ENCODE measurements at regions not wholly inside any gene's neighbourhood (a gene's known extent, or its start where the extent isn't known, plus 50 kb on each side); places are given as distances from the start of the nearest gene placed in this dataset.

GRCh38 chr13:80584785-80585184 lies 243.9 kb upstream of the SPRY2 start:
- Histone ChIP-seq H2BK15ac (ENCODE audit: low read depth, low read length) (no peak overlapping the region), H2BK120ac (ENCODE audit: low read depth, low read length) (no peak overlapping the region), H3K36me3 (ENCODE audit: control insufficient read depth, insufficient read depth, low read length) (no peaks in the 10 kb centered on the region), H2BK20ac (ENCODE audit: low read depth, low read length) (no peak overlapping the region), H3K56ac (ENCODE audit: extremely low read depth, insufficient read depth, low read length) (no peak overlapping the region), H3K4ac (ENCODE audit: low read depth, low read length) (no peak overlapping the region), H4K8ac (ENCODE audit: low read depth in 2 of 2, low read length in 2 of 2) (no peak overlapping the region), H2AK5ac (ENCODE audit: low read depth, low read length) (no peak overlapping the region), H4K5ac (ENCODE audit: low read depth, low read length) (no peak overlapping the region), H3K9me3 (ENCODE audit: control insufficient read depth, insufficient read depth, low read length) (no peaks in the 10 kb centered on the region), H3K27me3 (ENCODE audit: control insufficient read depth, insufficient read depth, low read length) (no peaks in the 10 kb centered on the region), H3K18ac (ENCODE audit: low read depth, low read length) (no peak overlapping the region), H3K14ac (replicated peaks; ENCODE audit: low read depth, low read length) (no peak overlapping the region), H3K23ac (ENCODE audit: low read depth, low read length) (no peak overlapping the region), H2AFZ (replicated peaks; ENCODE audit: low read length, poor library complexity) (no peak overlapping the region), H2BK5ac (ENCODE audit: low read depth, low read length, poor library complexity, severe bottlenecking) (no peak overlapping the region), H3K9ac (ENCODE audit: low read depth, low read length) (no peak overlapping the region), H3K27ac (ENCODE audit: insufficient read depth, low read length) (no peak overlapping the region), H3K4me2 (ENCODE audit: low read depth, low read length) (no peak overlapping the region), H2AK9ac (replicated peaks; ENCODE audit: low read depth, low read length, poor library complexity) (no peak overlapping the region), H3K4me3 (ENCODE audit: insufficient read depth, low read depth, low read length) (no peak overlapping the region), H3K9me1 (ENCODE audit: insufficient read depth, low read length) (no peaks in the 10 kb centered on the region), H4K91ac (ENCODE audit: insufficient read depth, low read depth, low read length) (no peak overlapping the region), H3K79me1 (ENCODE audit: low read depth in 1 of 2, low read length in 2 of 2) (no peaks in the 10 kb centered on the region), H4K20me1 (ENCODE audit: insufficient read depth, low read length) (no peaks in the 10 kb centered on the region), H3K4me1 (ENCODE audit: control insufficient read depth, insufficient read depth, low read length) (no peaks in the 10 kb centered on the region)
- WGBS, 2 experiments (ENCODE audit: extremely low coverage in 2 of 2, insufficient read length in 1 of 2), result no CpG with 5 or more reads among the region's 1 CpG
- no TSS peak for BruUV-seq (replicated peaks)
- ATAC-seq (ENCODE audit: low read depth) (no peak), DNase-seq (no peak)
- ChIA-PET POLR2A (ENCODE audit: unreplicated experiment) (no interaction called here), CTCF (no interaction called here)
- TF ChIP-seq BHLHE40 (IDR thresholded peaks at IDR 0.05; ENCODE audit: low read depth, low read length) (no peak), RAD21 (IDR thresholded peaks at IDR 0.05; ENCODE audit: low read length) (no peak), RFX5 (IDR thresholded peaks at IDR 0.05; ENCODE audit: low read depth, low read length) (no peak), CHD1 (IDR thresholded peaks at IDR 0.05; ENCODE audit: low read depth, low read length) (no peak), ELK1 (IDR thresholded peaks at IDR 0.05; ENCODE audit: borderline replicate concordance, low read depth, low read length) (no peak), SMC3 (IDR thresholded peaks at IDR 0.05; ENCODE audit: low read depth, low read length) (no peak), MAZ (IDR thresholded peaks at IDR 0.05; ENCODE audit: borderline replicate concordance, low read depth, low read length) (no peak), FOS (IDR thresholded peaks at IDR 0.05; ENCODE audit: low read depth, low read length) (no peak), CEBPB (IDR thresholded peaks at IDR 0.05; ENCODE audit: low read depth, low read length) (no peak), USF2 (IDR thresholded peaks at IDR 0.05; ENCODE audit: low read depth, low read length) (no peak), NFE2L2 (IDR thresholded peaks at IDR 0.05; ENCODE audit: low read depth, low read length) (no peak), POLR2A (IDR thresholded peaks at IDR 0.05; ENCODE audit: low read depth, low read length) (no peak), CTCF (conservative IDR thresholded peaks at IDR 0.05; ENCODE audit: low read depth, low read length) (no peak), MXI1 (IDR thresholded peaks at IDR 0.05; ENCODE audit: borderline replicate concordance, low read depth, low read length) (no peak), RCOR1 (IDR thresholded peaks at IDR 0.05; ENCODE audit: insufficient replicate concordance, low read length) (no peak), MAFK (IDR thresholded peaks at IDR 0.05; ENCODE audit: low read depth, low read length) (no peak)
- intact Hi-C loops (cut with micrococcal nuclease) (no loop called here), in situ Hi-C loops (cut with MboI; ENCODE audit: low sequenced_read_pairs) (no loop called here), dilution Hi-C loops (cut with HindIII; ENCODE audit: low sequenced_read_pairs, unreplicated experiment) (no loop called here)

All from IMR-90 (cell line).